ENCODE measurements at regions not wholly inside any gene's neighbourhood (a gene's known extent, or its start where the extent isn't known, plus 50 kb on each side); places are given as distances from the start of the nearest gene placed in this dataset.

GRCh38 chr7:96784597-96784996, 75.0 kb upstream of the SEM1 start:
- TF ChIP-seq ZFX (IDR thresholded peaks at IDR 0.05) (no peak), CTCF (conservative IDR thresholded peaks at IDR 0.05) (no peak)
- H3K27ac ChIP-seq, result no peak overlapping the region

GRCh38 chr7:96786261-96786997, 76.8 kb upstream of the SEM1 start:
- TF ChIP-seq CTCF (conservative IDR thresholded peaks at IDR 0.05), result no peak
- no peak for TF ChIP-seq ZFX (IDR thresholded peaks at IDR 0.05)
- H3K27ac ChIP-seq, result no peak overlapping the region

- TF ChIP-seq ZFX (IDR thresholded peaks at IDR 0.05) (no peak), CTCF (conservative IDR thresholded peaks at IDR 0.05) (no peak)
- no peak overlapping the region for H3K27ac ChIP-seq
Observed at GRCh38 chr7:96786998-96787395, 77.4 kb upstream of the SEM1 start.

GRCh38 chr7:96789914-96790313, 80.3 kb upstream of the SEM1 start:
- no peak overlapping the region for H3K27ac ChIP-seq
- TF ChIP-seq CTCF (conservative IDR thresholded peaks at IDR 0.05) (no peak), ZFX (IDR thresholded peaks at IDR 0.05) (no peak)

GRCh38 chr7:96792115-96792514, 82.5 kb upstream of the SEM1 start:
- H3K27ac ChIP-seq, result no peak overlapping the region
- TF ChIP-seq CTCF (conservative IDR thresholded peaks at IDR 0.05) (no peak), ZFX (IDR thresholded peaks at IDR 0.05) (no peak)

- no peak for TF ChIP-seq ZFX (IDR thresholded peaks at IDR 0.05)
- TF ChIP-seq CTCF (conservative IDR thresholded peaks at IDR 0.05), result no peak
- no peak overlapping the region for H3K27ac ChIP-seq
Observed at GRCh38 chr7:96794063-96794462, 84.4 kb upstream of the SEM1 start.

- no peak overlapping the region for H3K27ac ChIP-seq
- no peak for TF ChIP-seq ZFX (IDR thresholded peaks at IDR 0.05)
- TF ChIP-seq CTCF (conservative IDR thresholded peaks at IDR 0.05), result no peak
Observed at GRCh38 chr7:96800122-96800521, 90.5 kb upstream of the SEM1 start.

Measured in C4-2B (cell line).